Liver (tissue), 3 donors: ENCODE measurements at regions not wholly inside any gene's neighbourhood (a gene's known extent, or its start where the extent isn't known, plus 50 kb on each side); places are given as distances from the start of the nearest gene placed in this dataset.
"Not testable (repeated sequence)": the region's sequence is repeated elsewhere in the genome, so short reads cannot be mapped to it uniquely, and the experiment has no call there.

Experiments
- CTCF ChIP-seq: fragments of 150-350 bp; IDR thresholded peaks from 2 replicates; pipeline ENCODE4 v1.5.1; 2017; ENCODE audit warnings: improper control_type of control experiment, low read depth, low read length; ENCODE audit not compliant: missing input control
- FOXA1 ChIP-seq: IDR thresholded peaks from 2 replicates; pipeline ENCODE4 v1.6.1; 2016; ENCODE audit warnings: antibody characterized with exemption
- HNF4G ChIP-seq: IDR thresholded peaks from 2 replicates; pipeline ENCODE4 v1.6.1; 2016; ENCODE audit warnings: antibody characterized with exemption
- JUND ChIP-seq, 2 donors: IDR thresholded peaks; 2 replicates each; pipeline ENCODE4 v1.6.1; 2016; ENCODE audit warnings: antibody characterized with exemption in 2 of 2
- RAD21 ChIP-seq, 2 donors: IDR thresholded peaks; 2 replicates each; pipeline ENCODE4 v1.6.1; 2016; ENCODE audit warnings: antibody characterized with exemption in 2 of 2, mild to moderate bottlenecking in 2 of 2
- RXRA ChIP-seq, 2 donors: IDR thresholded peaks; 2 replicates each; pipeline ENCODE4 v1.6.1; 2017 to 2018; ENCODE audit warnings: antibody characterized with exemption in 2 of 2, mild to moderate bottlenecking in 1 of 2
- SP1 ChIP-seq: IDR thresholded peaks from 2 replicates; pipeline ENCODE4 v1.6.1; 2018; ENCODE audit warnings: antibody characterized with exemption, mild to moderate bottlenecking
- TAF1 ChIP-seq: conservative IDR thresholded peaks from 2 replicates; pipeline ENCODE4 v1.6.1; 2016; ENCODE audit warnings: antibody characterized with exemption, mild to moderate bottlenecking
- YY1 ChIP-seq: IDR thresholded peaks from 2 replicates; pipeline ENCODE4 v1.6.1; 2016; ENCODE audit warnings: antibody characterized with exemption, mild to moderate bottlenecking
- ZBTB33 ChIP-seq: IDR thresholded peaks from 2 replicates; pipeline ENCODE4 v1.6.1; 2016; ENCODE audit warnings: antibody characterized with exemption
- TF ChIP-seq, protein P1 (sequence below): IDR thresholded peaks from 2 replicates; pipeline ENCODE4 v1.6.1; 2016; ENCODE audit warnings: antibody characterized with exemption
- TF ChIP-seq, protein P2 (sequence below): IDR thresholded peaks from 2 replicates; pipeline ENCODE4 v1.6.1; 2016; ENCODE audit warnings: antibody characterized with exemption
- TF ChIP-seq, protein P3 (sequence below): IDR thresholded peaks from 2 replicates; pipeline ENCODE4 v1.6.1; 2016; ENCODE audit warnings: antibody characterized with exemption, mild to moderate bottlenecking
- donor health status: healthy.
- donor health status: healthy.

DNA sequence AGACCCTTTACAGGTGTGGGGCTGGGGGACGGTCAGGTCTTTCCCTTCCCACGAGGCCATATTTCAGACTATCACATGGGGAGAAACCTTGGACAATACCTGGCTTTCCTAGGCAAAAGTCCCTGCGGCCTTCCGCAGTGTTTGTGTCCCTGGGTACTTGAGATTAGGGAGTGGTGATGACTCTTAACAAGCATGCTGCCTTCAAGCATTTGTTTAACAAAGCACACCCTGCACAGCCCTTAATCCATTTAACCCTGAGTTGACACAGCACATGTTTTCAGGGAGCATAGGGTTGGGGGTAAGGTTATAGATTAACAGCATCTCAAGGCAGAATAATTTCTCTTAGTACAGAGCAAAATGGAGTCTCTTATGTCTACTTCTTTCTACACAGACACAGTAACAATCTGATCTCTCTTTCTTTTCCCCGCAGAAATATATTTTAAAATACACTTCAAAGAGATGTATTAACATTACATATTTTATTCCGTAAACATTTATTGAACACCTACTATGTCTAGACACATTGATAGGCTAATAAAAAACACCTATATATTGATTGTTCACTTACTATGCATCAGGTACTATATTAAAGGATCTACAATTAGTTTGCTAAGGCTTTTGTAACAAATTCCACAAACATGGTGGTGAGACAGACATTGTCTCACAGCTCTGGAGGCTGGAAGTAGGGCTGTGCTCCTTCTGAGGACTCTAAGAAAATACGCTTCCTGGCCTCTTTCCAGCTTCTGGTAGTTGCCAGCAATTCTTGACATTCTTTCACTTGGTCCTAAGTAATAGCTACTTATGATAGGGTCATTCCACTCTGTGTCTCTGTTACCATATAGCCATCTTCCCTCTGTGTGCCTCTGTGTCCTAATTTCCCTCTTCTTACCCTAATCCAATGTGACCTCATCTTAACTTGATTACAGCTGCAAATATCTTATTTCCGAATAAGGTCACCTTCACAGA, 118.4 kb downstream of the SPP2 start:
- not testable (repeated sequence) for TF ChIP-seq YY1; CTCF; TAF1; FOXA1; RAD21 (IDR thresholded peaks at IDR 0.05); ZBTB33; JUND (IDR thresholded peaks at IDR 0.05); HNF4G; SP1; RXRA (IDR thresholded peaks at IDR 0.05)
- TF ChIP-seq, protein P1, sequence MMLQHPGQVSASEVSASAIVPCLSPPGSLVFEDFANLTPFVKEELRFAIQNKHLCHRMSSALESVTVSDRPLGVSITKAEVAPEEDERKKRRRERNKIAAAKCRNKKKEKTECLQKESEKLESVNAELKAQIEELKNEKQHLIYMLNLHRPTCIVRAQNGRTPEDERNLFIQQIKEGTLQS: not testable (repeated sequence)
- TF ChIP-seq, protein P2, sequence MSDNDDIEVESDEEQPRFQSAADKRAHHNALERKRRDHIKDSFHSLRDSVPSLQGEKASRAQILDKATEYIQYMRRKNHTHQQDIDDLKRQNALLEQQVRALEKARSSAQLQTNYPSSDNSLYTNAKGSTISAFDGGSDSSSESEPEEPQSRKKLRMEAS: not testable (repeated sequence)
- TF ChIP-seq, protein P3, sequence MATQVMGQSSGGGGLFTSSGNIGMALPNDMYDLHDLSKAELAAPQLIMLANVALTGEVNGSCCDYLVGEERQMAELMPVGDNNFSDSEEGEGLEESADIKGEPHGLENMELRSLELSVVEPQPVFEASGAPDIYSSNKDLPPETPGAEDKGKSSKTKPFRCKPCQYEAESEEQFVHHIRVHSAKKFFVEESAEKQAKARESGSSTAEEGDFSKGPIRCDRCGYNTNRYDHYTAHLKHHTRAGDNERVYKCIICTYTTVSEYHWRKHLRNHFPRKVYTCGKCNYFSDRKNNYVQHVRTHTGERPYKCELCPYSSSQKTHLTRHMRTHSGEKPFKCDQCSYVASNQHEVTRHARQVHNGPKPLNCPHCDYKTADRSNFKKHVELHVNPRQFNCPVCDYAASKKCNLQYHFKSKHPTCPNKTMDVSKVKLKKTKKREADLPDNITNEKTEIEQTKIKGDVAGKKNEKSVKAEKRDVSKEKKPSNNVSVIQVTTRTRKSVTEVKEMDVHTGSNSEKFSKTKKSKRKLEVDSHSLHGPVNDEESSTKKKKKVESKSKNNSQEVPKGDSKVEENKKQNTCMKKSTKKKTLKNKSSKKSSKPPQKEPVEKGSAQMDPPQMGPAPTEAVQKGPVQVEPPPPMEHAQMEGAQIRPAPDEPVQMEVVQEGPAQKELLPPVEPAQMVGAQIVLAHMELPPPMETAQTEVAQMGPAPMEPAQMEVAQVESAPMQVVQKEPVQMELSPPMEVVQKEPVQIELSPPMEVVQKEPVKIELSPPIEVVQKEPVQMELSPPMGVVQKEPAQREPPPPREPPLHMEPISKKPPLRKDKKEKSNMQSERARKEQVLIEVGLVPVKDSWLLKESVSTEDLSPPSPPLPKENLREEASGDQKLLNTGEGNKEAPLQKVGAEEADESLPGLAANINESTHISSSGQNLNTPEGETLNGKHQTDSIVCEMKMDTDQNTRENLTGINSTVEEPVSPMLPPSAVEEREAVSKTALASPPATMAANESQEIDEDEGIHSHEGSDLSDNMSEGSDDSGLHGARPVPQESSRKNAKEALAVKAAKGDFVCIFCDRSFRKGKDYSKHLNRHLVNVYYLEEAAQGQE: not testable (repeated sequence)
